ENCODE measurements at regions not wholly inside any gene's neighbourhood (a gene's known extent, or its start where the extent isn't known, plus 50 kb on each side); places are given as distances from the start of the nearest gene placed in this dataset.

DNA sequence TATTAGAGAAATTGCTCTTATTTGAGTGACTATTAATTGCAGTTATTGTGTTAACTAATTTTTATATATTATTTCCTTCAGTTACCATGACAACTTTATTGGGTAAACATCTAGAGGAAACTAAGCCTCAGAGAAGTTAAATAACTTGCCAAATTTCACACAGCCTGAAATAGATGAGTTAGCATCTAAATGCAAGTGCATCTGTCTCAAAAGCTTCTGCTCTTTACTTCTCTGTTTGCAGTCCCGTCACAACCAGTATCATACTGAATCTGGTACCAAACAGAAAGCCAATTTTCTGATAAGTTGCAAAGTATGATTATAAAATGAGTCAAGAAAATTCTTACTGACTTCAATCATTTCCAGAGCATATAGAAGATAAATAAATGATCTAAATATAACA lies 1544.9 kb upstream of the PCDH7 start:
- H3K27ac ChIP-seq = no peak overlapping the region
- H3K36me3 ChIP-seq = no peaks in the 10 kb centered on the region
- intact Hi-C loops (cut with DNase I) = no loop called here
- ATAC-seq (no peak), DNase-seq (no peak), FAIRE-seq (no peak)
- TF ChIP-seq CTCF (IDR thresholded peaks at IDR 0.05) = no peak
- no peak overlapping the region for H3K4me3 ChIP-seq
- no peaks in the 10 kb centered on the region for H3K27me3 ChIP-seq
- no peaks in the 10 kb centered on the region for H3K9me3 ChIP-seq
- WGBS, 2 donors = 33 to 51% methylated on average over 1 of the region's 1 CpG
- no peaks in the 10 kb centered on the region for H3K4me1 ChIP-seq

DNA sequence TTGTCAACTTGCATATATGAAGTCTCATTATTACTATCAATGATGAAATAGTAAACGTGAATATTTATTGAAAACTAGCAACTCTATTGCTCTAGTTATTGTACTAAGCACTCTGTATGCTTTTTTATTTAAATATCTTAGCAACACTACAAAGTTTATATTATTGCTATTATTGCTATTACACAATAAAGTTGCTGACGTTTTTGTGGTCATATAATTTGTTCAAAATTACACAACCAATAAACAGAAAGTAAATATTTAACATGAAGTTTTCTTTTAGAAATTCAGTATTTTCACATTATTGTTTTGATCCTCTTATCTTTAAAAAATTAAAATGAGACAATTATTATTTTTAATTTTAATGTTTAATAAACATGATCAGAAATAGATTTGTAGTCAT lies 1521.1 kb upstream of the PCDH7 start:
- FAIRE-seq (peak; percentile 80), DNase-seq (no peak), ATAC-seq (no peak)
- 29 to 42% methylated on average over 2 of the region's 2 CpGs for whole genome bisulfite sequencing, 2 donors
- H3K4me3 ChIP-seq = no peak overlapping the region
- H3K4me1 ChIP-seq = no peaks in the 10 kb centered on the region
- no peak overlapping the region for H3K27ac ChIP-seq
- no peaks in the 10 kb centered on the region for H3K27me3 ChIP-seq
- H3K36me3 ChIP-seq = no peaks in the 10 kb centered on the region
- intact Hi-C loops (cut with DNase I) = no loop called here
- TF ChIP-seq CTCF (IDR thresholded peaks at IDR 0.05) = no peak
- no peaks in the 10 kb centered on the region for H3K9me3 ChIP-seq

- DNase-seq (no peak), ATAC-seq (no peak), FAIRE-seq (no peak)
- Histone ChIP-seq H3K4me1 (no peaks in the 10 kb centered on the region), H3K27me3 (no peaks in the 10 kb centered on the region), H3K4me3 (no peak overlapping the region), H3K27ac (no peak overlapping the region), H3K9me3 (no peaks in the 10 kb centered on the region), H3K36me3 (no peaks in the 10 kb centered on the region)
- intact Hi-C loops (cut with DNase I) = no loop called here
- 39 to 42% methylated on average over 4 of the region's 4 CpGs for WGBS, 2 donors
- TF ChIP-seq CTCF (IDR thresholded peaks at IDR 0.05) = no peak
Observed at GRCh38 chr4:29199485-29199884, 1520.7 kb upstream of the PCDH7 start.

GRCh38 chr4:29213020-29213419 lies 1507.1 kb upstream of the PCDH7 start:
- Histone ChIP-seq H3K9me3 (no peaks in the 10 kb centered on the region), H3K36me3 (no peaks in the 10 kb centered on the region), H3K27ac (no peak overlapping the region), H3K27me3 (no peaks in the 10 kb centered on the region), H3K4me3 (no peak overlapping the region), H3K4me1 (no peaks in the 10 kb centered on the region)
- FAIRE-seq (no peak), ATAC-seq (no peak), DNase-seq (no peak)
- intact Hi-C loops (cut with DNase I) = no loop called here
- 35 to 50% methylated on average over 1 of the region's 1 CpG for WGBS, 2 donors
- no peak for TF ChIP-seq CTCF (IDR thresholded peaks at IDR 0.05)

GRCh38 chr4:29220761-29221160 lies 1499.4 kb upstream of the PCDH7 start:
- WGBS, 2 donors = 12% methylated on average over 1 of the region's 1 CpG
- FAIRE-seq (no peak), DNase-seq (no peak), ATAC-seq (no peak)
- intact Hi-C loops (cut with DNase I) = no loop called here
- no peak overlapping the region for H3K4me3 ChIP-seq
- no peaks in the 10 kb centered on the region for H3K4me1 ChIP-seq
- peaks cover 0 to 3% (median 0%) of the 10 kb centered on the region in 4 donors for H3K27me3 ChIP-seq
- TF ChIP-seq CTCF (IDR thresholded peaks at IDR 0.05) = no peak
- H3K9me3 ChIP-seq = no peaks in the 10 kb centered on the region
- no peak overlapping the region for H3K27ac ChIP-seq
- H3K36me3 ChIP-seq = no peaks in the 10 kb centered on the region
